HepG2 (cell line): ENCODE measurements at regions not wholly inside any gene's neighbourhood (a gene's known extent, or its start where the extent isn't known, plus 50 kb on each side); places are given as distances from the start of the nearest gene placed in this dataset.
A peak's percentile ranks its signal among the peaks of the same experiment; 100 is the strongest.

Experiments used
- ATAC-seq: fragments of 200-7000 bp; cut with Tn5 transposase; 3 replicates; pipeline ENCODE4 v1.9.1; 2020; ENCODE audit warnings: mild to moderate bottlenecking, moderate library complexity
- BruUV-seq: library from RNA; stranded (reverse); fragments of 400-500 nt; replicated peaks from 2 replicates; lab custom pipeline; 2021; lab: Mats Ljungman, UMichigan
- CTCF ChIA-PET: fragments of 300-600 bp; formaldehyde crosslinking; extraction: SDS; loops from one replicate; lab custom pipeline; 2021; ENCODE audit warnings: low total read pairs, inconsistent platforms, low intra/inter-chr PET ratio; lab: Yijun Ruan, JAX
- POLR2A ChIA-PET: fragments of 350-600 bp; sonication (Branson Sonifier 250); formaldehyde crosslinking; loops from one replicate; lab custom pipeline; 2020; ENCODE audit warnings: antibody characterized with exemption, inconsistent platforms; lab: Yijun Ruan, JAX
- DNase-seq: peaks from one replicate; pipeline ENCODE4 v3.0.0-alpha.2; 2015; ENCODE audit warnings: low spot score
- FAIRE-seq: peaks from 3 replicates; lab custom pipeline; 2011; peaks lifted over from hg19 to GRCh38; lab: Jason Lieb, UNC
- H2AFZ ChIP-seq: one replicate; pipeline ENCODE4 v1.6.1; 2011; ENCODE audit warnings: low read length, inconsistent platforms
- H3K27ac ChIP-seq: fragments of 300-600 bp; 3 replicates; pipeline ENCODE4 v1.8.0; 2011; ENCODE audit warnings: mixed run types, mild to moderate bottlenecking, mixed read lengths, low read length, inconsistent platforms; ENCODE audit not compliant: insufficient read depth; ENCODE audit errors: extremely low read length
- H3K27me3 ChIP-seq, 2 experiments: fragments of 200-600 bp in 1 of 2; 2 replicates in 1 of 2; 3 replicates in 1 of 2; pipeline versions ENCODE4 v1.6.0 to v1.8.0; 2011; ENCODE audit warnings: low read length in 2 of 2, mild to moderate bottlenecking in 2 of 2, moderate library complexity in 2 of 2, inconsistent platforms in 1 of 2; ENCODE audit not compliant: insufficient read depth in 2 of 2, control insufficient read depth in 1 of 2
- H3K36me3 ChIP-seq, 2 experiments: fragments of 200-600 bp in 1 of 2; replicated peaks in 1 of 2; 2 replicates in 1 of 2; 3 replicates in 1 of 2; pipeline versions ENCODE4 v1.5.1 to v1.8.0; 2011; ENCODE audit warnings: low read length in 2 of 2, inconsistent platforms in 1 of 2; ENCODE audit not compliant: insufficient read depth in 2 of 2, control insufficient read depth in 1 of 2
- H3K4me1 ChIP-seq: 2 replicates; pipeline ENCODE4 v1.5.1; 2012; ENCODE audit warnings: low read length, inconsistent platforms; ENCODE audit not compliant: insufficient read depth
- H3K4me2 ChIP-seq: 2 replicates; pipeline ENCODE4 v1.6.0; 2011; ENCODE audit warnings: low read depth, low read length, inconsistent platforms
- H3K4me3 ChIP-seq, 3 experiments: fragments of 200-600 bp in 1 of 3; sonication (generic), shearing (Covaris generic) in 1 of 3; replicated peaks in 1 of 3; 2 replicates each; pipeline ENCODE4 v1.5.1; 2011 to 2016; ENCODE audit warnings: low read length in 3 of 3, inconsistent platforms in 2 of 3, low read depth in 2 of 3, mild to moderate bottlenecking in 2 of 3, control low read depth in 1 of 3, mixed read lengths in 1 of 3; ENCODE audit not compliant: insufficient read depth in 1 of 3
- H3K79me2 ChIP-seq: one replicate; pipeline ENCODE4 v1.6.1; 2011; ENCODE audit warnings: low read length, inconsistent platforms; ENCODE audit not compliant: insufficient read depth
- H3K9ac ChIP-seq: 2 replicates; pipeline ENCODE4 v1.6.0; 2011; ENCODE audit warnings: mild to moderate bottlenecking, low read depth, low read length, inconsistent platforms; ENCODE audit not compliant: insufficient read depth
- H3K9me3 ChIP-seq: 2 replicates; pipeline ENCODE4 v1.5.1; 2012; ENCODE audit warnings: mild to moderate bottlenecking, low read length
- H4K20me1 ChIP-seq: 2 replicates; pipeline ENCODE4 v1.6.0; 2011; ENCODE audit warnings: inconsistent platforms, mild to moderate bottlenecking, low read length, moderate library complexity; ENCODE audit not compliant: insufficient read depth
- GABPA ChIP-seq, 2 experiments: IDR thresholded peaks; 2 replicates each; pipeline ENCODE4 v1.6.1; 2011 to 2016; ENCODE audit warnings: low read depth in 2 of 2, low read length in 1 of 2, missing biosample characterization in 1 of 2, missing genetic modification characterization in 1 of 2
- GFI1 ChIP-seq: sonication (generic); formaldehyde crosslinking; IDR thresholded peaks from 2 replicates; pipeline ENCODE4 v1.5.0; 2020; ENCODE audit warnings: missing genetic modification reagents, mild to moderate bottlenecking, borderline replicate concordance
- GLMP ChIP-seq: sonication (generic); formaldehyde crosslinking; IDR thresholded peaks from 2 replicates; pipeline ENCODE4 v1.9.0; 2021; ENCODE audit warnings: missing genetic modification reagents, mild to moderate bottlenecking, borderline replicate concordance
- IKZF1 ChIP-seq: fragments of 450-650 bp; IDR thresholded peaks from 2 replicates; pipeline ENCODE4 v1.7.1; 2016
- JUNB ChIP-seq: sonication (generic); formaldehyde crosslinking; IDR thresholded peaks from 2 replicates; pipeline ENCODE4 v1.8.0; 2022; ENCODE audit warnings: missing genetic modification reagents, mild to moderate bottlenecking, borderline replicate concordance
- RFX1 ChIP-seq: fragments of 450-650 bp; IDR thresholded peaks from 2 replicates; pipeline ENCODE4 v1.6.1; 2017
- ZNF563 ChIP-seq: sonication (generic); formaldehyde crosslinking; IDR thresholded peaks from 2 replicates; pipeline ENCODE4 v1.8.0; 2022; ENCODE audit warnings: mild to moderate bottlenecking, moderate library complexity, missing genetic modification reagents
- ZNF569 ChIP-seq: sonication (generic); formaldehyde crosslinking; IDR thresholded peaks from 2 replicates; pipeline ENCODE4 v1.5.0; 2020; ENCODE audit warnings: mild to moderate bottlenecking, missing genetic modification reagents, moderate library complexity, borderline replicate concordance
- ZNF616 ChIP-seq: sonication (generic); formaldehyde crosslinking; IDR thresholded peaks from 2 replicates; pipeline ENCODE4 v1.5.0; 2020; ENCODE audit warnings: low read depth, mild to moderate bottlenecking, missing genetic modification reagents
- WGBS: methylation state at CpG from one replicate; pipeline ENCODE4 v1.1.6; 2017; ENCODE audit warnings: low lambda C conversion rate; 5-methylcytosine and 5-hydroxymethylcytosine counted together
- in situ Hi-C: cut with HindIII; loops from 2 replicates; pipeline ENCODE4 v1.10.0; 2017; ENCODE audit warnings: low pct_unique_long_range_greater_than_20kb; ENCODE audit not compliant: extremely low pct_ligation_motif_present
- intact Hi-C: fragments of 100-400 bp; cut with micrococcal nuclease; formaldehyde crosslinking; loops from one replicate; pipeline ENCODE4 v1.10.0; 2022; ENCODE audit not compliant: unreplicated experiment
- TF ChIP-seq, protein P1 (sequence below): IDR thresholded peaks from 2 replicates; pipeline ENCODE4 v1.6.1; 2016; ENCODE audit warnings: mild to moderate bottlenecking

DNA sequence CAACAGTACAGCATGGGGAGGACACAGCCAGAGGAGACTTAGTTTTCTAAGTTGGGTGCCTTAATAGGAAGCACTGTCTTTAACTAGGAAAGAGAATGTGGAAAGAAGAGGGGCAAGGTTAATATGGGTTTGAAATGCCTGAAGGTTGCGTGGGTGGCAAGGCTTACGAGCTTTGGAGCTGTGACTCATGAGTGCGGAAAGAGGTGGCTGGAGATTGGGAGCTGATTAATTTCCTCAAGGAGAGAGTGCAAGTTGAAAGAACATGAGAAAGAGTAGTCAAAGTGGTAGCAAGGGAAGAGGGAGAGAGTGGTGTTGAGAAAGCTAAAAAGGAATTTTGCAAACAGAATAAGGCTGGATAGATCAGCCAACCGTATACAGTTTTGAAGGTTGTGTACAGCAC lies 157.5 kb upstream of the ADRA1D start:
- POLR2A ChIA-PET: no interaction called here
- ATAC-seq: no peak
- no peak for DNase-seq

DNA sequence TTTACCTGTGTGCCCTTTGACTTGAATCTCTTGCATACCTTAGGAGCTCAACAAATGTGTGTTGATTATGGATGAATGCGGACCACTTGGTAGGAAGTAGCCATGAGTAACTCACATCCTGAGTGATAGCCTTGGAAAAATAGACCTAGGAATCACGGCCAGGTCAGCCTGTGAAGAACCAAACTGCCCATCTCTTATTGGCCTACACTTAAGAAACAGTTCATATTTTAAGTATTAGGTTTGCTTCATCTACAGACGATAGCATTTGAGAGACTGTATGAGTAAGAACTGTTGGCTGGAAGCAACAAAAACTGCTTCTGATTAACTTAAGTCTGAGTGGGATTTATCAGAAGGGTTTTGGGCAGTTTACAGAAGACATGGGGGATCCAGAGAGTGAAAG lies 152.5 kb upstream of the ADRA1D start:
- no peak for FAIRE-seq
- TF ChIP-seq GABPA (IDR thresholded peaks at IDR 0.05; ENCODE audit: low read depth, low read length): no peak
- TF ChIP-seq GABPA (CRISPR knock-in tag; IDR thresholded peaks at IDR 0.05; ENCODE audit: low read depth): no peak
- TF ChIP-seq ZNF616: no peak
- TF ChIP-seq ZNF569 (CRISPR knock-in tag): no peak
- TF ChIP-seq GLMP: no peak
- TF ChIP-seq ZNF563: no peak
- TF ChIP-seq, all 625 proteins: peak for 0
- no peak overlapping the region for H2AFZ ChIP-seq

More for the DNA sequence above, 157.5 kb upstream of the ADRA1D start:
- 14% methylated on average over 4 of the region's 4 CpGs for WGBS
- no peak overlapping the region for H2AFZ ChIP-seq
- CTCF ChIA-PET: no interaction called here
- TF ChIP-seq JUNB (CRISPR knock-in tag) (0 out of 2 replicates have a peak, but pooled peaks have one; percentile 13), ZNF569 (CRISPR knock-in tag) (no peak), GFI1 (CRISPR knock-in tag) (no peak), RFX1 (no peak), IKZF1 (no peak)
- TF ChIP-seq, protein P1, sequence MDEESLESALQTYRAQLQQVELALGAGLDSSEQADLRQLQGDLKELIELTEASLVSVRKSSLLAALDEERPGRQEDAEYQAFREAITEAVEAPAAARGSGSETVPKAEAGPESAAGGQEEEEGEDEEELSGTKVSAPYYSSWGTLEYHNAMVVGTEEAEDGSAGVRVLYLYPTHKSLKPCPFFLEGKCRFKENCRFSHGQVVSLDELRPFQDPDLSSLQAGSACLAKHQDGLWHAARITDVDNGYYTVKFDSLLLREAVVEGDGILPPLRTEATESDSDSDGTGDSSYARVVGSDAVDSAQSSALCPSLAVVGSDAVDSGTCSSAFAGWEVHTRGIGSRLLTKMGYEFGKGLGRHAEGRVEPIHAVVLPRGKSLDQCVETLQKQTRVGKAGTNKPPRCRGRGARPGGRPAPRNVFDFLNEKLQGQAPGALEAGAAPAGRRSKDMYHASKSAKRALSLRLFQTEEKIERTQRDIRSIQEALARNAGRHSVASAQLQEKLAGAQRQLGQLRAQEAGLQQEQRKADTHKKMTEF (CRISPR knock-in tag): no peak
- no peak for FAIRE-seq
- no peaks in the 10 kb centered on the region for H3K79me2 ChIP-seq
- no peak overlapping the region for H3K4me2 ChIP-seq
- no peak overlapping the region for H3K4me3 ChIP-seq
- H3K27ac ChIP-seq: no peak overlapping the region
- no peaks in the 10 kb centered on the region for H4K20me1 ChIP-seq
- no TSS peak for BruUV-seq
- H3K36me3 ChIP-seq: no peaks in the 10 kb centered on the region
- no peaks in the 10 kb centered on the region for H3K4me1 ChIP-seq
- intact Hi-C loops: no loop called here
- H3K9ac ChIP-seq: no peak overlapping the region
- H3K9me3 ChIP-seq: no peaks in the 10 kb centered on the region
- in situ Hi-C loops: no loop called here
- 0 out of 5 replicates have a peak, but pooled peaks cover 0 to 5% of the 10 kb centered on the region in 2 experiments for H3K27me3 ChIP-seq

More for the DNA sequence above, 152.5 kb upstream of the ADRA1D start:
- ChIA-PET CTCF (no interaction called here), POLR2A (no interaction called here)
- no peaks in the 10 kb centered on the region for H4K20me1 ChIP-seq
- H3K27me3 ChIP-seq: no peaks in the 10 kb centered on the region
- WGBS: 20% methylated on average over 3 of the region's 3 CpGs
- H3K36me3 ChIP-seq: no peaks in the 10 kb centered on the region
- H3K27ac ChIP-seq: no peak overlapping the region
- H3K9ac ChIP-seq: no peak overlapping the region
- ATAC-seq: no peak
- in situ Hi-C loops (no loop called here), intact Hi-C loops (no loop called here)
- BruUV-seq: no TSS peak
- no peak for DNase-seq
- H3K9me3 ChIP-seq: no peaks in the 10 kb centered on the region
- H3K79me2 ChIP-seq: no peaks in the 10 kb centered on the region
- no peak overlapping the region for H3K4me2 ChIP-seq
- H3K4me1 ChIP-seq: no peaks in the 10 kb centered on the region
- H3K4me3 ChIP-seq: no peak overlapping the region
